A549 (cell line): ENCODE measurements at regions not wholly inside any gene's neighbourhood (a gene's known extent, or its start where the extent isn't known, plus 50 kb on each side); places are given as distances from the start of the nearest gene placed in this dataset.
A peak's percentile ranks its signal among the peaks of the same experiment; 100 is the strongest.

ENCODE experiments used
- ATAC-seq, 2 experiments: fragments of 200-7000 bp in 1 of 2; fragments of >200 bp in 1 of 2; cut with Nextera tagmentation in 1 of 2; cut with Tn5 transposase in 1 of 2; 3 replicates each; pipeline versions ENCODE4 v1.8.0 to v1.9.1; 2018 to 2020; ENCODE audit warnings: mild to moderate bottlenecking in 1 of 2, moderate library complexity in 1 of 2
- CTCF ChIA-PET: fragments of 300-600 bp; sonication (Branson Sonifier 250); formaldehyde crosslinking; extraction: SDS; loops from one replicate; lab custom pipeline; 2021; ENCODE audit warnings: antibody characterized with exemption, inconsistent platforms; lab: Yijun Ruan, JAX
- POLR2A ChIA-PET: fragments of 350-600 bp; formaldehyde crosslinking; extraction: SDS; loops from one replicate; lab custom pipeline; 2021; ENCODE audit warnings: antibody characterized with exemption, inconsistent platforms; lab: Yijun Ruan, JAX
- DNase-seq, 2 experiments: peaks; one replicate each; pipeline versions ENCODE4 v3.0.0 to v3.0.0-alpha.2; 2011 to 2016; ENCODE audit warnings: low read depth in 1 of 2, low spot score in 1 of 2
- FAIRE-seq: peaks from 2 replicates; lab custom pipeline; 2011; peaks lifted over from hg19 to GRCh38; lab: Jason Lieb, UNC
- H3K27ac ChIP-seq, 2 experiments: fragments of >200 bp; sonication (Bioruptor Twin); formaldehyde crosslinking; 3 replicates each; pipeline ENCODE4 v1.5.1; 2016 to 2017
- H3K4me1 ChIP-seq: fragments of >200 bp; sonication (Bioruptor Twin); formaldehyde crosslinking; 3 replicates; pipeline ENCODE4 v1.6.1; 2016
- H3K4me2 ChIP-seq: fragments of >200 bp; sonication (Bioruptor Twin); formaldehyde crosslinking; 3 replicates; pipeline ENCODE4 v1.6.1; 2016
- H3K4me3 ChIP-seq: fragments of >200 bp; sonication (Bioruptor Twin); formaldehyde crosslinking; 3 replicates; pipeline ENCODE4 v1.5.1; 2016
- H3K9me3 ChIP-seq: fragments of >200 bp; sonication (Bioruptor Twin); formaldehyde crosslinking; 3 replicates; pipeline ENCODE4 v1.6.1; 2016
- CBX8 ChIP-seq: fragments of 200-600 bp; sonication (generic); IDR thresholded peaks from 2 replicates; pipeline ENCODE4 v1.6.1; 2016
- CHD2 ChIP-seq: fragments of 150-350 bp; IDR thresholded peaks from 2 replicates; pipeline ENCODE4 v1.6.1; 2014; ENCODE audit warnings: low read length; ENCODE audit not compliant: partially characterized antibody
- CHD4 ChIP-seq: fragments of 200-600 bp; sonication (generic); IDR thresholded peaks from 2 replicates; pipeline ENCODE4 v1.6.1; 2016; ENCODE audit warnings: antibody characterized with exemption, mild to moderate bottlenecking, borderline replicate concordance
- EHF ChIP-seq: fragments of 250-450 bp; sonication (Bioruptor Pico); IDR thresholded peaks from 2 replicates; pipeline ENCODE4 v1.5.0; 2020; ENCODE audit warnings: mild to moderate bottlenecking
- EHMT2 ChIP-seq: fragments of 200-600 bp; sonication (generic); IDR thresholded peaks from 2 replicates; pipeline ENCODE4 v1.6.1; 2016; ENCODE audit warnings: antibody characterized with exemption, low read depth, mild to moderate bottlenecking, moderate library complexity
- ESRRA ChIP-seq: fragments of 150-350 bp; IDR thresholded peaks from 2 replicates; pipeline ENCODE4 v1.6.1; 2014; ENCODE audit warnings: mild to moderate bottlenecking, low read length, borderline replicate concordance
- FOSB ChIP-seq: fragments of 250-450 bp; sonication (Bioruptor Pico); IDR thresholded peaks from 2 replicates; pipeline ENCODE4 v1.5.0; 2020; ENCODE audit warnings: mild to moderate bottlenecking, moderate library complexity
- FOSL2 ChIP-seq, 2 experiments: fragments of 450-650 bp in 1 of 2; fragments of >200 bp in 1 of 2; sonication (Bioruptor Twin) in 1 of 2; formaldehyde crosslinking; IDR thresholded peaks; 2 replicates each; pipeline versions ENCODE4 v1.5.0 to v1.6.1; 2016 to 2020; ENCODE audit warnings: mild to moderate bottlenecking in 1 of 2, moderate library complexity in 1 of 2
- HEYL ChIP-seq: fragments of 250-450 bp; sonication (Bioruptor Pico); IDR thresholded peaks from 2 replicates; pipeline ENCODE4 v1.8.0; 2021; ENCODE audit warnings: mild to moderate bottlenecking, moderate library complexity
- HOXA7 ChIP-seq: fragments of 250-450 bp; sonication (Bioruptor Pico); IDR thresholded peaks from 2 replicates; pipeline ENCODE4 v1.5.0; 2020; ENCODE audit warnings: mild to moderate bottlenecking, moderate library complexity
- JUN ChIP-seq, 2 experiments: fragments of >200 bp; sonication (Bioruptor Twin); formaldehyde crosslinking; IDR thresholded peaks; 2 replicates in 1 of 2; 3 replicates in 1 of 2; pipeline ENCODE4 v1.6.1; 2016 to 2017
- MAX ChIP-seq: IDR thresholded peaks from 2 replicates; pipeline ENCODE4 v1.6.1; 2012
- MYC ChIP-seq: IDR thresholded peaks from 2 replicates; pipeline ENCODE4 v1.6.1; 2012; ENCODE audit warnings: mild to moderate bottlenecking, inconsistent platforms, low read length, improper control_type of control experiment, borderline replicate concordance
- NFE2L2 ChIP-seq: fragments of 150-350 bp; conservative IDR thresholded peaks from 2 replicates; pipeline ENCODE4 v1.6.1; 2014; ENCODE audit warnings: low read length
- NR3C1 ChIP-seq: fragments of >200 bp; sonication (Bioruptor Twin); formaldehyde crosslinking; IDR thresholded peaks from 3 replicates; pipeline ENCODE4 v1.6.1; 2017
- PHF8 ChIP-seq: fragments of 200-600 bp; sonication (generic); IDR thresholded peaks from 2 replicates; pipeline ENCODE4 v1.6.1; 2016; ENCODE audit warnings: low read depth, mild to moderate bottlenecking, antibody characterized with exemption, moderate library complexity, borderline replicate concordance
- POLR2AphosphoS2 ChIP-seq: conservative IDR thresholded peaks from 2 replicates; pipeline ENCODE4 v1.6.1; 2012; ENCODE audit warnings: low read length, improper control_type of control experiment, inconsistent platforms
- RAD21 ChIP-seq, 2 experiments: fragments of >200 bp in 1 of 2; sonication (Bioruptor Twin) in 1 of 2; formaldehyde crosslinking in 1 of 2; IDR thresholded peaks in 1 of 2; conservative IDR thresholded peaks in 1 of 2; 2 replicates in 1 of 2; 3 replicates in 1 of 2; pipeline ENCODE4 v1.6.1; 2012 to 2018; ENCODE audit warnings: inconsistent platforms in 1 of 2
- RARB ChIP-seq: fragments of 250-450 bp; sonication (Bioruptor Pico); IDR thresholded peaks from 2 replicates; pipeline ENCODE4 v1.8.0; 2021; ENCODE audit warnings: mild to moderate bottlenecking, moderate library complexity
- SREBF2 ChIP-seq: fragments of 450-650 bp; IDR thresholded peaks from 2 replicates; pipeline ENCODE4 v1.6.1; 2014; ENCODE audit warnings: mild to moderate bottlenecking, moderate library complexity
- TFCP2L1 ChIP-seq: fragments of 250-450 bp; sonication (Bioruptor Pico); IDR thresholded peaks from 2 replicates; pipeline ENCODE4 v1.5.0; 2021; ENCODE audit warnings: mild to moderate bottlenecking
- TP53 ChIP-seq: fragments of 250-450 bp; sonication (Bioruptor Pico); IDR thresholded peaks from 2 replicates; pipeline ENCODE4 v1.5.0; 2021; ENCODE audit warnings: mild to moderate bottlenecking, moderate library complexity
- USF2 ChIP-seq: fragments of 450-650 bp; IDR thresholded peaks from 2 replicates; pipeline ENCODE4 v1.6.1; 2014; ENCODE audit warnings: antibody characterized with exemption
- ZC3H11A ChIP-seq: fragments of 450-650 bp; IDR thresholded peaks from 2 replicates; pipeline ENCODE4 v1.6.1; 2014; ENCODE audit warnings: antibody characterized with exemption, mild to moderate bottlenecking
- ZFP36 ChIP-seq: fragments of 450-650 bp; IDR thresholded peaks from 2 replicates; pipeline ENCODE4 v1.6.1; 2014; ENCODE audit warnings: borderline replicate concordance; ENCODE audit not compliant: partially characterized antibody
- ZNF302 ChIP-seq: fragments of 250-450 bp; sonication (Bioruptor Pico); IDR thresholded peaks from 2 replicates; pipeline ENCODE4 v1.9.0; 2021; ENCODE audit warnings: inconsistent platforms, mild to moderate bottlenecking, moderate library complexity
- ZSCAN20 ChIP-seq: fragments of 250-450 bp; sonication (Bioruptor Pico); IDR thresholded peaks from 2 replicates; pipeline ENCODE4 v1.8.0; 2022; ENCODE audit warnings: mild to moderate bottlenecking, moderate library complexity
- WGBS: methylation state at CpG from one replicate; pipeline ENCODE4 v1.1.6; 2017; ENCODE audit errors: missing lambda C conversion rate; 5-methylcytosine and 5-hydroxymethylcytosine counted together
- TF ChIP-seq, protein P1 (sequence below): fragments of >200 bp; sonication (Bioruptor Twin); formaldehyde crosslinking; IDR thresholded peaks from 3 replicates; pipeline ENCODE4 v1.5.1; 2016

DNA sequence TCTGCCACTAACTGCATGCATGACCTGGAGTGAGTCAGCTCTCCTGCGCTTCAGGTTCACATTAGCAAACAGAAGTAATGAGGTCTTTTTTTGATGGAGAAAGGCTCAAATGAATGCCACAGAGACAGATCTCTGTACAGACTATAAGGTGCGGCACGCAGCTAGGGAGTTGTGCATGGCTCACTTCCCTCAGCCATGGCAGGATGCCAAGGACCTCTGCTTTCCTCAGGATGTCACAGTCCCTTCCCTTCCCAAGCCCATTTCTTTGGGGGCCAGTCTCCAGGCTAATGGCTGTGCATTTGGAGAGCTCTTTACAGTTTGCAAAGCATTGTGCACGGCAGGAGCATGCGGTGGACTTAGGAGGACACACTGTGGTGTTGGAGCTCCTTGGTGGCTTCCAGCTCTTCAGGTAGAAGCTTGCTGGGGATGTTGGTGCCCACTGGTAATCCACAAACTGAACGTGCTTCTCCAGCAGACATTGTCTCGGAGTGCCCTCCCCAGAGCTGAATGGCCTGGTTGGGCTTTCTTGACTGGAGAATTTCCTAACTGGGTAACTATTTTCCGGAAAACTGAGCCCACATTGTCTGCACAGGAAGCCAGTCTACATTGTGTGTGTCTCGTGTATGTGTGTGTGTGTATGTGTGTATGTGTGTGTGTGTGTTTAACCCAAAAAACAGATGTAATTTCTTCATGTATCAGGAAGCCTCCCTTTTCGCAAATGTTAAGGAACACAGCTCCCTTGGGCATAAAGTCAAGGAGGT lies 172.5 kb upstream of the TLE3 start:
- FAIRE-seq (peak; percentile 39), ATAC-seq (no peak), DNase-seq (no peak)
- ChIA-PET POLR2A (no interaction called here), CTCF (interaction anchor here (0.9 to 1.8 kb wide), 8 partner anchors 13 to 1531 kb away, joined by 3 to 7 read pairs (median 3); no protein-coding TSS in a partner anchor)
- H3K9me3 ChIP-seq = no peaks in the 10 kb centered on the region
- H3K27ac ChIP-seq = peak overlapping the region; percentile 73 to 79; a peak in 5 of 6 replicates
- H3K4me1 ChIP-seq = peaks cover 46% of the 10 kb centered on the region
- H3K4me2 ChIP-seq = peak overlapping the region; percentile 68
- TF ChIP-seq, protein P1, sequence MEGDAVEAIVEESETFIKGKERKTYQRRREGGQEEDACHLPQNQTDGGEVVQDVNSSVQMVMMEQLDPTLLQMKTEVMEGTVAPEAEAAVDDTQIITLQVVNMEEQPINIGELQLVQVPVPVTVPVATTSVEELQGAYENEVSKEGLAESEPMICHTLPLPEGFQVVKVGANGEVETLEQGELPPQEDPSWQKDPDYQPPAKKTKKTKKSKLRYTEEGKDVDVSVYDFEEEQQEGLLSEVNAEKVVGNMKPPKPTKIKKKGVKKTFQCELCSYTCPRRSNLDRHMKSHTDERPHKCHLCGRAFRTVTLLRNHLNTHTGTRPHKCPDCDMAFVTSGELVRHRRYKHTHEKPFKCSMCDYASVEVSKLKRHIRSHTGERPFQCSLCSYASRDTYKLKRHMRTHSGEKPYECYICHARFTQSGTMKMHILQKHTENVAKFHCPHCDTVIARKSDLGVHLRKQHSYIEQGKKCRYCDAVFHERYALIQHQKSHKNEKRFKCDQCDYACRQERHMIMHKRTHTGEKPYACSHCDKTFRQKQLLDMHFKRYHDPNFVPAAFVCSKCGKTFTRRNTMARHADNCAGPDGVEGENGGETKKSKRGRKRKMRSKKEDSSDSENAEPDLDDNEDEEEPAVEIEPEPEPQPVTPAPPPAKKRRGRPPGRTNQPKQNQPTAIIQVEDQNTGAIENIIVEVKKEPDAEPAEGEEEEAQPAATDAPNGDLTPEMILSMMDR = no peak
- no peak for TF ChIP-seq NR3C1
- no peak for TF ChIP-seq PHF8
- TF ChIP-seq ZC3H11A = no peak
- no peak for TF ChIP-seq POLR2AphosphoS2
- no peak for TF ChIP-seq RAD21 (conservative IDR thresholded peaks at IDR 0.05 in 1 of 2, IDR thresholded peaks at IDR 0.05 in 1 of 2)
- no peak for TF ChIP-seq USF2
- no peak for TF ChIP-seq MYC
- TF ChIP-seq HEYL (CRISPR knock-in tag) = no peak
- no peak for TF ChIP-seq RARB (CRISPR knock-in tag)
- TF ChIP-seq FOSB = no peak
- no peak for TF ChIP-seq SREBF2
- no peak for TF ChIP-seq CBX8
- TF ChIP-seq EHF (CRISPR knock-in tag) = no peak
- WGBS = 85% methylated on average over 10 of the region's 10 CpGs
- no peak overlapping the region for H3K4me3 ChIP-seq

- peaks cover 46% of the 10 kb centered on the region for H3K4me1 ChIP-seq
- peak overlapping the region; percentile 68 for H3K4me2 ChIP-seq
- no peak for DNase-seq
- H3K27ac ChIP-seq = peak overlapping the region; percentile 73 to 79; a peak in 3 of 6 replicates
- WGBS = 80% methylated on average over 9 of the region's 9 CpGs
- no peak for ATAC-seq
- no peak for FAIRE-seq
- CTCF ChIA-PET = interaction anchor here (0.8 to 1.7 kb wide), 7 partner anchors 10 to 1532 kb away, joined by 3 to 8 read pairs (median 3); partner anchors contain the start of gene TLE3
- no peak for TF ChIP-seq ESRRA
- no peak for TF ChIP-seq ZSCAN20 (CRISPR knock-in tag)
- TF ChIP-seq, all 56 proteins: peak for 0
- no peak overlapping the region for H3K4me3 ChIP-seq
- POLR2A ChIA-PET = no interaction called here
- H3K9me3 ChIP-seq = no peaks in the 10 kb centered on the region
These were observed 171.7 kb upstream of the TLE3 start for GRCh38 chr15:70269311-70269911.

- Histone ChIP-seq H3K4me2 (no peak overlapping the region; the same call in 2 of the 3 replicates), H3K27ac (peak overlapping the region; percentile 73 to 79; a peak in 3 of 6 replicates), H3K9me3 (no peaks in the 10 kb centered on the region)
- CTCF ChIA-PET = interaction anchor here (0.7 to 1.7 kb wide), 8 partner anchors 9 to 1532 kb away, joined by 3 to 8 read pairs (median 3); partner anchors contain the start of gene TLE3
- WGBS = 67% methylated on average over 18 of the region's 18 CpGs
- FAIRE-seq = no peak
- TF ChIP-seq FOSB = no peak
- TF ChIP-seq CHD2 = no peak
- TF ChIP-seq CHD4 = no peak
- TF ChIP-seq TFCP2L1 (CRISPR knock-in tag) = no peak
- TF ChIP-seq ZNF302 (CRISPR knock-in tag) = no peak
- TF ChIP-seq HOXA7 (CRISPR knock-in tag) = no peak
- TF ChIP-seq MAX = no peak
- TF ChIP-seq NFE2L2 = no peak
- TF ChIP-seq RARB (CRISPR knock-in tag) = no peak
- no peak for TF ChIP-seq NR3C1
- no peak for TF ChIP-seq TP53
- no peak for TF ChIP-seq EHMT2
- no peak for TF ChIP-seq HEYL (CRISPR knock-in tag)
- no peak for TF ChIP-seq USF2
- no peak for TF ChIP-seq FOSL2 (IDR thresholded peaks at IDR 0.05)
- TF ChIP-seq FOSL2 (CRISPR knock-in tag; IDR thresholded peaks at IDR 0.05) = no peak
- TF ChIP-seq ZFP36 = no peak
- TF ChIP-seq JUN (IDR thresholded peaks at IDR 0.05) = no peak
- TF ChIP-seq, all 56 proteins: peak for 0
- no peak overlapping the region for H3K4me3 ChIP-seq
- POLR2A ChIA-PET = no interaction called here
- no peak for ATAC-seq
- DNase-seq = no peak
- H3K4me1 ChIP-seq = peaks cover 46% of the 10 kb centered on the region
These were observed 171.1 kb upstream of the TLE3 start for GRCh38 chr15:70268698-70269251.
